ENCODE measurements at regions not wholly inside any gene's neighbourhood (a gene's known extent, or its start where the extent isn't known, plus 50 kb on each side); places are given as distances from the start of the nearest gene placed in this dataset.

DNA sequence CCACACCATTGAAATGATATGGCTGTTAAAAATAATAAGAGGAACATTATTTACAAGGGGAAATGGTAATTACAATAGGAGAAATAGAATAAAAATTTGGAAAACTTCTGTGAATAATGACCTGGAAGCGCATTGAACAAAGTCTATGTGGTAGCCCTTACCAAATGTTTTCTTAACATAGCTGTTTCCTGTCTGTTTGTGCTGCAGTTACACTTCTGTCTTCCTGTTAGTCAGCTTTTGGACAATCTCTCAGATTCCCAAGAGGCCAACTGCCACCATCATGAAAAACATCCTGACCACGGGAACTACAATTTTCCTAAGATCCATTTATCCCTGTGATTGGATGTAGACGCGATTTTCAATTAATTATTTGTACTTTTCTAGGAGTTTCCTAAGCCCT lies 754.4 kb upstream of the MARCKS start:
- Mint-ChIP-seq H3K9me3 (no peaks in the 10 kb centered on the region), H3K27me3 (ENCODE audit: insufficient read depth, low read depth, poor library complexity) (peaks cover 1% of the 10 kb centered on the region), H3K4me1 (no peaks in the 10 kb centered on the region), H3K36me3 (ENCODE audit: low read depth) (no peaks in the 10 kb centered on the region), H3K27ac (no peak overlapping the region), H3K4me3 (no peak overlapping the region)
- Histone ChIP-seq H3K27ac (ENCODE audit: low read depth) (no peak overlapping the region), H3K4me2 (no peak overlapping the region), H3K36me3 (ENCODE audit: insufficient read depth) (no peaks in the 10 kb centered on the region), H3K4me3 (no peak overlapping the region), H3F3A (replicated peaks; ENCODE audit: low read depth) (no peaks in the 10 kb centered on the region), H3K4me1 (ENCODE audit: insufficient read depth) (no peaks in the 10 kb centered on the region), H3K79me2 (replicated peaks; ENCODE audit: insufficient read depth) (no peaks in the 10 kb centered on the region), H3K27me3 (ENCODE audit: insufficient read depth) (no peaks in the 10 kb centered on the region), H2AFZ (no peak overlapping the region), H3K9me2 (ENCODE audit: insufficient read depth) (no peaks in the 10 kb centered on the region), H4K20me1 (replicated peaks; ENCODE audit: insufficient read depth) (no peaks in the 10 kb centered on the region)
- TF ChIP-seq STAT1 (IDR thresholded peaks at IDR 0.05; ENCODE audit: unreplicated experiment) (no peak), CREB1 (CRISPR knock-in tag; IDR thresholded peaks at IDR 0.05; ENCODE audit: low read depth) (no peak)
- ATAC-seq (no peak), DNase-seq (ENCODE audit: low spot score) (no peak)

GRCh38 chr6:113103634-113104361 lies 753.3 kb upstream of the MARCKS start:
- H3K27ac ChIP-seq (ENCODE audit: low read depth): no peak overlapping the region
- H3K27me3 ChIP-seq (ENCODE audit: insufficient read depth): no peaks in the 10 kb centered on the region
- H3K9me3 Mint-ChIP-seq: 0 out of 3 replicates have a peak, but pooled peaks cover under 1% of the 10 kb centered on the region
- H2AFZ ChIP-seq: no peak overlapping the region
- H3K4me1 ChIP-seq (ENCODE audit: insufficient read depth): no peaks in the 10 kb centered on the region
- no peaks in the 10 kb centered on the region for H3K36me3 Mint-ChIP-seq (ENCODE audit: low read depth)
- H3K4me2 ChIP-seq: no peak overlapping the region
- H3K9me2 ChIP-seq (ENCODE audit: insufficient read depth): no peaks in the 10 kb centered on the region
- DNase-seq (ENCODE audit: low spot score) (no peak), ATAC-seq (no peak)
- H4K20me1 ChIP-seq (replicated peaks; ENCODE audit: insufficient read depth): no peaks in the 10 kb centered on the region
- H3K36me3 ChIP-seq (ENCODE audit: insufficient read depth): no peaks in the 10 kb centered on the region
- H3K27me3 Mint-ChIP-seq (ENCODE audit: insufficient read depth, low read depth, poor library complexity): peaks cover 1% of the 10 kb centered on the region
- no peak overlapping the region for H3K4me3 ChIP-seq
- no peak overlapping the region for H3K4me3 Mint-ChIP-seq
- no peaks in the 10 kb centered on the region for H3F3A ChIP-seq (replicated peaks; ENCODE audit: low read depth)
- H3K27ac Mint-ChIP-seq: no peak overlapping the region
- H3K79me2 ChIP-seq (replicated peaks; ENCODE audit: insufficient read depth): no peaks in the 10 kb centered on the region
- H3K4me1 Mint-ChIP-seq: no peaks in the 10 kb centered on the region
- TF ChIP-seq, protein P1, sequence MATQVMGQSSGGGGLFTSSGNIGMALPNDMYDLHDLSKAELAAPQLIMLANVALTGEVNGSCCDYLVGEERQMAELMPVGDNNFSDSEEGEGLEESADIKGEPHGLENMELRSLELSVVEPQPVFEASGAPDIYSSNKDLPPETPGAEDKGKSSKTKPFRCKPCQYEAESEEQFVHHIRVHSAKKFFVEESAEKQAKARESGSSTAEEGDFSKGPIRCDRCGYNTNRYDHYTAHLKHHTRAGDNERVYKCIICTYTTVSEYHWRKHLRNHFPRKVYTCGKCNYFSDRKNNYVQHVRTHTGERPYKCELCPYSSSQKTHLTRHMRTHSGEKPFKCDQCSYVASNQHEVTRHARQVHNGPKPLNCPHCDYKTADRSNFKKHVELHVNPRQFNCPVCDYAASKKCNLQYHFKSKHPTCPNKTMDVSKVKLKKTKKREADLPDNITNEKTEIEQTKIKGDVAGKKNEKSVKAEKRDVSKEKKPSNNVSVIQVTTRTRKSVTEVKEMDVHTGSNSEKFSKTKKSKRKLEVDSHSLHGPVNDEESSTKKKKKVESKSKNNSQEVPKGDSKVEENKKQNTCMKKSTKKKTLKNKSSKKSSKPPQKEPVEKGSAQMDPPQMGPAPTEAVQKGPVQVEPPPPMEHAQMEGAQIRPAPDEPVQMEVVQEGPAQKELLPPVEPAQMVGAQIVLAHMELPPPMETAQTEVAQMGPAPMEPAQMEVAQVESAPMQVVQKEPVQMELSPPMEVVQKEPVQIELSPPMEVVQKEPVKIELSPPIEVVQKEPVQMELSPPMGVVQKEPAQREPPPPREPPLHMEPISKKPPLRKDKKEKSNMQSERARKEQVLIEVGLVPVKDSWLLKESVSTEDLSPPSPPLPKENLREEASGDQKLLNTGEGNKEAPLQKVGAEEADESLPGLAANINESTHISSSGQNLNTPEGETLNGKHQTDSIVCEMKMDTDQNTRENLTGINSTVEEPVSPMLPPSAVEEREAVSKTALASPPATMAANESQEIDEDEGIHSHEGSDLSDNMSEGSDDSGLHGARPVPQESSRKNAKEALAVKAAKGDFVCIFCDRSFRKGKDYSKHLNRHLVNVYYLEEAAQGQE (IDR thresholded peaks at IDR 0.05; ENCODE audit: unreplicated experiment): no peak

GRCh38 chr6:113104541-113104940 lies 752.6 kb upstream of the MARCKS start:
- no peaks in the 10 kb centered on the region for H3K27me3 ChIP-seq (ENCODE audit: insufficient read depth)
- H3K36me3 Mint-ChIP-seq (ENCODE audit: low read depth): no peaks in the 10 kb centered on the region
- H3K4me1 ChIP-seq (ENCODE audit: insufficient read depth): no peaks in the 10 kb centered on the region
- no peaks in the 10 kb centered on the region for H3K79me2 ChIP-seq (replicated peaks; ENCODE audit: insufficient read depth)
- no peaks in the 10 kb centered on the region for H3F3A ChIP-seq (replicated peaks; ENCODE audit: low read depth)
- H3K27ac Mint-ChIP-seq: no peak overlapping the region
- no peak overlapping the region for H3K4me2 ChIP-seq
- DNase-seq (ENCODE audit: low spot score): no peak
- H3K9me2 ChIP-seq (ENCODE audit: insufficient read depth): no peaks in the 10 kb centered on the region
- peaks cover 1% of the 10 kb centered on the region for H3K27me3 Mint-ChIP-seq (ENCODE audit: insufficient read depth, low read depth, poor library complexity)
- ATAC-seq: no peak
- H3K27ac ChIP-seq (ENCODE audit: low read depth): no peak overlapping the region
- peaks cover 5% of the 10 kb centered on the region; the same call in 2 of the 3 replicates for H3K9me3 Mint-ChIP-seq
- H3K4me3 ChIP-seq: no peak overlapping the region
- no peak overlapping the region for H2AFZ ChIP-seq
- H3K4me3 Mint-ChIP-seq: no peak overlapping the region
- no peaks in the 10 kb centered on the region for H3K36me3 ChIP-seq (ENCODE audit: insufficient read depth)
- no peaks in the 10 kb centered on the region for H4K20me1 ChIP-seq (replicated peaks; ENCODE audit: insufficient read depth)
- no peaks in the 10 kb centered on the region for H3K4me1 Mint-ChIP-seq
- TF ChIP-seq EZH2phosphoT487 (IDR thresholded peaks at IDR 0.05; ENCODE audit: unreplicated experiment) (no peak), ZNF331 (CRISPR knock-in tag; IDR thresholded peaks at IDR 0.05; ENCODE audit: low read depth) (no peak), STAT1 (IDR thresholded peaks at IDR 0.05; ENCODE audit: unreplicated experiment) (no peak)
- TF ChIP-seq, protein P2, sequence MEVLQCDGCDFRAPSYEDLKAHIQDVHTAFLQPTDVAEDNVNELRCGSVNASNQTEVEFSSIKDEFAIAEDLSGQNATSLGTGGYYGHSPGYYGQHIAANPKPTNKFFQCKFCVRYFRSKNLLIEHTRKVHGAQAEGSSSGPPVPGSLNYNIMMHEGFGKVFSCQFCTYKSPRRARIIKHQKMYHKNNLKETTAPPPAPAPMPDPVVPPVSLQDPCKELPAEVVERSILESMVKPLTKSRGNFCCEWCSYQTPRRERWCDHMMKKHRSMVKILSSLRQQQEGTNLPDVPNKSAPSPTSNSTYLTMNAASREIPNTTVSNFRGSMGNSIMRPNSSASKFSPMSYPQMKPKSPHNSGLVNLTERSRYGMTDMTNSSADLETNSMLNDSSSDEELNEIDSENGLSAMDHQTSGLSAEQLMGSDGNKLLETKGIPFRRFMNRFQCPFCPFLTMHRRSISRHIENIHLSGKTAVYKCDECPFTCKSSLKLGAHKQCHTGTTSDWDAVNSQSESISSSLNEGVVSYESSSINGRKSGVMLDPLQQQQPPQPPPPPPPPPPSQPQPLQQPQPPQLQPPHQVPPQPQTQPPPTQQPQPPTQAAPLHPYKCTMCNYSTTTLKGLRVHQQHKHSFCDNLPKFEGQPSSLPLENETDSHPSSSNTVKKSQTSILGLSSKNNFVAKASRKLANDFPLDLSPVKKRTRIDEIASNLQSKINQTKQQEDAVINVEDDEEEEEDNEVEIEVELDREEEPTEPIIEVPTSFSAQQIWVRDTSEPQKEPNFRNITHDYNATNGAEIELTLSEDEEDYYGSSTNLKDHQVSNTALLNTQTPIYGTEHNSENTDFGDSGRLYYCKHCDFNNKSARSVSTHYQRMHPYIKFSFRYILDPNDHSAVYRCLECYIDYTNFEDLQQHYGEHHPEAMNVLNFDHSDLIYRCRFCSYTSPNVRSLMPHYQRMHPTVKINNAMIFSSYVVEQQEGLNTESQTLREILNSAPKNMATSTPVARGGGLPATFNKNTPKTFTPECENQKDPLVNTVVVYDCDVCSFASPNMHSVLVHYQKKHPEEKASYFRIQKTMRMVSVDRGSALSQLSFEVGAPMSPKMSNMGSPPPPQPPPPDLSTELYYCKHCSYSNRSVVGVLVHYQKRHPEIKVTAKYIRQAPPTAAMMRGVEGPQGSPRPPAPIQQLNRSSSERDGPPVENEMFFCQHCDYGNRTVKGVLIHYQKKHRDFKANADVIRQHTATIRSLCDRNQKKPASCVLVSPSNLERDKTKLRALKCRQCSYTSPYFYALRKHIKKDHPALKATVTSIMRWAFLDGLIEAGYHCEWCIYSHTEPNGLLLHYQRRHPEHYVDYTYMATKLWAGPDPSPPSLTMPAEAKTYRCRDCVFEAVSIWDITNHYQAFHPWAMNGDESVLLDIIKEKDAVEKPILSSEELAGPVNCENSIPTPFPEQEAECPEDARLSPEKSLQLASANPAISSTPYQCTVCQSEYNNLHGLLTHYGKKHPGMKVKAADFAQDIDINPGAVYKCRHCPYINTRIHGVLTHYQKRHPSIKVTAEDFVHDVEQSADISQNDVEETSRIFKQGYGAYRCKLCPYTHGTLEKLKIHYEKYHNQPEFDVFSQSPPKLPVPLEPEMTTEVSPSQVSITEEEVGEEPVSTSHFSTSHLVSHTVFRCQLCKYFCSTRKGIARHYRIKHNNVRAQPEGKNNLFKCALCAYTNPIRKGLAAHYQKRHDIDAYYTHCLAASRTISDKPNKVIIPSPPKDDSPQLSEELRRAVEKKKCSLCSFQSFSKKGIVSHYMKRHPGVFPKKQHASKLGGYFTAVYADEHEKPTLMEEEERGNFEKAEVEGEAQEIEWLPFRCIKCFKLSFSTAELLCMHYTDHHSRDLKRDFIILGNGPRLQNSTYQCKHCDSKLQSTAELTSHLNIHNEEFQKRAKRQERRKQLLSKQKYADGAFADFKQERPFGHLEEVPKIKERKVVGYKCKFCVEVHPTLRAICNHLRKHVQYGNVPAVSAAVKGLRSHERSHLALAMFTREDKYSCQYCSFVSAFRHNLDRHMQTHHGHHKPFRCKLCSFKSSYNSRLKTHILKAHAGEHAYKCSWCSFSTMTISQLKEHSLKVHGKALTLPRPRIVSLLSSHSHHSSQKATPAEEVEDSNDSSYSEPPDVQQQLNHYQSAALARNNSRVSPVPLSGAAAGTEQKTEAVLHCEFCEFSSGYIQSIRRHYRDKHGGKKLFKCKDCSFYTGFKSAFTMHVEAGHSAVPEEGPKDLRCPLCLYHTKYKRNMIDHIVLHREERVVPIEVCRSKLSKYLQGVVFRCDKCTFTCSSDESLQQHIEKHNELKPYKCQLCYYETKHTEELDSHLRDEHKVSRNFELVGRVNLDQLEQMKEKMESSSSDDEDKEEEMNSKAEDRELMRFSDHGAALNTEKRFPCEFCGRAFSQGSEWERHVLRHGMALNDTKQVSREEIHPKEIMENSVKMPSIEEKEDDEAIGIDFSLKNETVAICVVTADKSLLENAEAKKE (CRISPR knock-in tag; IDR thresholded peaks at IDR 0.05): no peak
